HG02840 (cell line): ENCODE measurements at regions not wholly inside any gene's neighbourhood (a gene's known extent, or its start where the extent isn't known, plus 50 kb on each side); places are given as distances from the start of the nearest gene placed in this dataset.
"Not testable (repeated sequence)": the region's sequence is repeated elsewhere in the genome, so short reads cannot be mapped to it uniquely, and the experiment has no call there.

Experiments
- ATAC-seq: cut with Tn5 transposase; IDR thresholded peaks from one replicate; pipeline ENCODE4 v1.9.1; 2021; ENCODE audit warnings: mild to moderate bottlenecking, moderate library complexity, moderate number of reproducible peaks; ENCODE audit not compliant: unreplicated experiment, low FRiP score

DNA sequence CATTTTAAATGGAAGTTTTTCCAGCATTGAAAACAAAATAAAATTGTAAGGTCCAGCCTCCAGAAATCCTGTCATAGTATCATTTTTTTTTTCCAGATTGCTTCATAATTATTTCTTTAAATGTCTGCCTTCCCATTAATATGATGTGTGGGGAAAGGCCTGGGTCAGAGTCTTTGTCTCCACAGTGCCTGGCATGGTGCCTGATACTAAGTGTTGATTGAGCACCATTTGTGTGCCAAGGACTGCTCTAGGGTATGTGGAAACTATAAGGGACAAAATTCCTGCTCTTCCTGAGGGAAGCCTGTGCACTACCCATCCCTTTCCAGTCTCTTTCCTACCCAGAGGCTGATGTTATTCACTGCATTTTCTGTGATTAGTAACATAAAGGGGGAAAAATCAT lies 53.1 kb upstream of the BEND4 start:
- no peak for ATAC-seq

DNA sequence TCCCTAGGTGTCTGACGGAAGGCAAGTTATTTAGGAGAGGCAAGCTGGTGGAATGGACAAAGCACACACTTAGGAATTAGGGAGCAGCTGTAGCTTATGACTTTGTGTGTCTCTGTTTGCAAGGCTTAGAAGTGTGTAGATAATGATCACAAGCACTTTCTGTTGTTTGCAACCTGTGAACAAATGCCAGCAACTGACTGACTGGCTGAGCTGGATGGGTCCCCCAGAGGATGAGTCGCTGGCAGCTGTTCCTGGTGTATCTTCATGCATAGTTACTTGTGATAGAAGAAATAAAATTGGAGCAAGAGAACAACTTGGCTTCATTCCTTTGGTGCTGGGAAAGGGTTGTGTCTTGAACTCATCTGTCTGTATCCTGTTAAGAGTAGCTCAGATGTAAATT lies 64.2 kb upstream of the BEND4 start:
- no peak for ATAC-seq

DNA sequence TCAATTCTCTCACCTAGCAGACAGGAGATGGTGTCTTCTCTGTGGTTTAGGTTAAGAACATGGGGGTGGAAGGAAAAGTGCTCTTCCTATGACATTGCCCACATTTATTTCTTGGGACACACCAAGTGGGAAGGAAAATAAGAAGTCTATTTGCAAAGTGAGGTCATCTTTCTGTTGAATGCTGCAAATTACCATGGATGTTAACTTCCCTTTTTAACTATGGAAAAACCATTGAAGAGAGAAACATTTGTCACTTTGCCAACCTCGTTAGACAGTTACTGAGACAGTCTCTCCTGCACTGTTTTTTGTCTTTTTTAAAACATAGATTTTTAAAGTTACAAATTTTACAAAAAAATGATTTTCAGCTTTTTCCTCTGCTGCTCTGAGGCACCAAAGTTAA lies 72.8 kb upstream of the BEND4 start:
- no peak for ATAC-seq

DNA sequence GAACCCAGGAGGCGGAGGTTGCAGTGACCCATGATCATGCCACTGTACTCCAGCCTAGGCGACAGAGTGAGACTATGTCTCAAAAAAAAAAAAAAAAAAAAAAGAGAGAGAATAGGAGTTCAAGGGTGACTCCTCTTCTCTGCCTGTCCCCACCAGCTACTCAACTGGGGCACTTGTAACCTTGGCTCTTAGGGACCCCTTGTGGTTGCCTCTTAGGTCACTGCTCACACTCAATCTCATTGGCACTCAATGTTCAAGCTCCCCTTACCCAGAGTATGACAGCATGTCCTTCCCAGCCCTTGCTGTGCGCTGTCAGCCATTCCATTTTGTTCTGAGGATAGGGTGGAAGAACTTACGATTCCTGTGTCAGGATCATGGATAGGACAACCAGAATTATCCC lies 82.4 kb upstream of the BEND4 start:
- no peak for ATAC-seq

DNA sequence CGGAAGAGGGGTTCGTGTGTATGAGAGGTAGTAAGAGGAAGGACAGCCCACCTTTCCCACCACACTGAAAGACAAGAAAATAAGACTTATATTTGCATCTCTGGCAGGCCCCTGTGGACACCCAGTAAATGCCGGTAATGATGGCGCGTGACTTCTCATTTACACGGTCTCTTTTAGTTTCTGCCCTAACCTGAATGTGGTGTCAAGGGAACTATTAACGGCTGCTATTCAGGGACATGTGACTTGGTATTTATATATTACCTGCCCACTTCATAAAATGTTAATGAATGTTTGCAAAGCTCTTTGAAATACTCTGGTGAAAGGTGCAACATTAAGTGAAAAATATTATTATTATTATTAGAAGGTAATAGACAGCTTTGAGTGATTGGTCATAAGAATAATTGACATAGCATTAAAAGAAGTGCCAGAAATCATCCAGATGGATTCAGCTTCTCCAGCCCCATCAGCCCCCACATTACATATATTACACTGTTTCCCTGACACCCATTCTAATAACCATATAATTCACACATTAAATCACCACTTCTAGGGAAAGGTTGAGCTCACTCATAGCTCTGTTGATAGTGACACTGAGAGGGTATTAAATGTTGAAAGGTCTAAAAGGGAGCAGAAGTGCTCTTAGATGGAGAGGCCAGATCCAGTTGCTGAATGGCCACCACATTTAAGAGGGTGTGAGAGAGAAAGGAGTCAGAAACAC lies 83.0 kb upstream of the BEND4 start:
- ATAC-seq, result no peak

DNA sequence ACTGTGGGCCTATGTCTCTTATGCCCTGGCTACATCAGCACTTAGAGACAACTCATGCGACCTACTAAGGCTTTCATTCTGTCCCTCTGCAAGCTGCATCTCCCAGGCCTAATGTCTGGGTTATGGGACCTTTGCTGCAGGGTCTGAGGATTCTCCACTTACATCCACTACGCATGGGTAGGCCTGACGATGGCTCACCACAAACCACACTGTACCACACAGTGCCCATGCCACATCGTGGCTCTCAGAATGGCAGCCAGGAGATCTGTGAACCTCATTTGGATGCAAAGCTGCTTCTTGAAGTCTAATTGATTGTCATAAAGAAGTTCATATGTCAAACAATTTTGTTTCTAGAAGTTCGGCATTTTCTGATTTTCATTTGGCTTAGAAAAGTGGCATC lies 84.6 kb upstream of the BEND4 start:
- no peak for ATAC-seq

DNA sequence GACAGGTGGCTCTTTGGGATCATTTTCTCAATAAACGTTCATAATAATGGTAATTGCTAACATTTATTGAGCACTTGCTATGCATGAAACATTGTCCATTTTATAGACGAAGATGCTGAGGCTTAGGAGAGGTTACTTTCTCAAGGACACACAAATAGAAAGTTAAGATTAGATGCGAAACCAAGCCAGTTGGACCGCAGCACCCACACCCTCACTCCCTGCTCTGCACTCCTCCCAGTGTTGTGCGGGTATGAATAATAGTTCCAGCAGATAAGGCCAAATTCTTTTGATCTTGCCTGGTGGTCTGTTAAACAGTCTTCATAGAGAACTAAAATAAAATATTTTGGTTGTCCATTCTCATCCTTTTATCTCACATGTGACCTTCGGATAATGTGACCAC lies 85.0 kb upstream of the BEND4 start:
- ATAC-seq, result no peak

DNA sequence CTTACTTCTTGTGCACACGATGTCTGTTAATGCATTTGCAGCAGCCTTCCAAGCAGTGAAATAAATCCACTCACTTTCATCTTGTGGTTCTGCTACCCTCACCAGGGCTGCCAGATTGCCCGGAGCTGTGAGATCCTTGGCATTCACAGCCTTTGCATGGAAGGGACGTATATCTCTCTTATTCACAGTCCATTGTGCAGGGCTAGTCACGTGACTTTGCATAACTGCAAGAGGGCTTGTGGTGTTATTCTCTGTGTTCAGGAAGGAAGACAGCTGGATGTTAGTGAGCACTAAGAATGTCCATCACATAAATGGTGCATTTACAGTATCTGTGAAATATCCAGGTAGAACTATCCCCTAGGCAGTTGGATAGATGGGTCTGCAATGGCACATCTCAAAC lies 96.5 kb upstream of the BEND4 start:
- ATAC-seq, result no peak

DNA sequence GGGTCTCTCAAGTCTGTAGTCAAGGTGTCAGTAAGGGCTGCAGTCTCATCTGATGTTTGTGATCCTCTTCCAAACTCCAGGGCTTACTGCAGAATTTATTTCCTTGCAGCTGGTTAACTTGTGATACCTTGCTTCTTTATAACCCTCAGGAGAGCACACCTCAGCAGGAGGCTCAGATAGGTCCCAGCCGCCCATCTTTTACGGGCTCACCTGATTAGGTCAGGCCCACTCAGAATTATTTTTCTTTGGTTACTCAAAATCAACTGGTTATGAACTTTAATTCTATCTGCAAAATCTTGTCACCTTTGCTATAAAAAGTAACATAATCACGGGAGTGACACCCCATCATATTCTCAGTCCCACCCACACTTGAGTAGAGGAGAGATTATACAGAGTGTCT lies 99.9 kb upstream of the BEND4 start:
- no peak for ATAC-seq

DNA sequence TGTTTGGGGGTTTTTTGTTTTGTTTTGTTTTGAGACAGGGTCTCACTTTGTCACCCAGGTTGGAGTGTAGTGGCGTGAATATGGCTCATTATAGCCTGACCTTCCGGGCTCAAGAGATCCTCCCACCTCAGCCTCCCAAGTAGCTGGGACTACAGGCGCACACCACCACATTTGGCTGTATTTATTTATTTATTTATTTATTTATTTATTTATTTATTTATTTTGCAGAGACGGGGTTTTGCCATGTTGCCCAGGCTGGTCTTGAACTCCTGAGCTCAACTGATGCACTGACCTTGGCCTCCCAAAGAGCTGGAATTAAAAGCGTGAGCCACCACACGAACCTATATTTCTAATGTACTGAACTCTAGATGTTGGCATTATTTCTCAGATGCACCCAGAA lies 105.2 kb upstream of the BEND4 start:
- ATAC-seq, result not testable (repeated sequence)

DNA sequence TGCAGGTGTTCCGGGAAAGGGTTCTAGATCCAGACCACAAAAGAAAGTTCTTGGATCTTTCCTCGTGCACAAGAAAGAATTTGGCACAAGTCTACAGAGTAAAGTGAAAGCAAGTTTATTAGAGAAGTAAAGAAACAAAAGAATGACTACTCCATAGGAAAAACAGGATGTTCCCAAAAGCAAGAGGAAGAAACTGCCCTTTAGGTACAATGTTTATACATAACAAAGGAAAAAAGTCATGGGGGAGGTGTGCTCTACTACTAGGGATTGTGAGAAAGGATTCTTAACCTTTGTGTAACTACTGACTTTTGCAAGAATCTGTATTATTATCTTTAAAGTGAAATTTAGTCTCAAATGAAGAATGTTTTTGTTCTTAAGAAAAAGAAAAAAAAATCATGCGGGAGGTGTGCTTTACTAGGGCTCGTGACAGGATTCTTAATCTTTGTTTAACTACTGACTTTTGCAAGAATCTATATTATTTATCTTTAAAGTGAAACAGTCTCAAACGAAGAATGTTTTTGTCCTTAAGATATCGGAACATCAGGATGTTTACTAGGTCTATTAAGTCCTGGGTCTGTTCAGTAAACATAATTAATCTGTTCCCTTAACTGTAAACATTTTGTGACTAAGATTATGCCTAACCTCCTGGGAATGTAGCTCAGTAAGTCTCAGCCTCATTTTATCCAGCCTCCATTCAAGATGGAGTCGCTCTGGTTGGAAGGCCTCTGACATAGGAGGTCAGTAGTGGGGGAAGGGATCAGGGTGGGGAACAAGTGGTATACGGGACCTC lies 110.4 kb upstream of the BEND4 start:
- no peak for ATAC-seq

DNA sequence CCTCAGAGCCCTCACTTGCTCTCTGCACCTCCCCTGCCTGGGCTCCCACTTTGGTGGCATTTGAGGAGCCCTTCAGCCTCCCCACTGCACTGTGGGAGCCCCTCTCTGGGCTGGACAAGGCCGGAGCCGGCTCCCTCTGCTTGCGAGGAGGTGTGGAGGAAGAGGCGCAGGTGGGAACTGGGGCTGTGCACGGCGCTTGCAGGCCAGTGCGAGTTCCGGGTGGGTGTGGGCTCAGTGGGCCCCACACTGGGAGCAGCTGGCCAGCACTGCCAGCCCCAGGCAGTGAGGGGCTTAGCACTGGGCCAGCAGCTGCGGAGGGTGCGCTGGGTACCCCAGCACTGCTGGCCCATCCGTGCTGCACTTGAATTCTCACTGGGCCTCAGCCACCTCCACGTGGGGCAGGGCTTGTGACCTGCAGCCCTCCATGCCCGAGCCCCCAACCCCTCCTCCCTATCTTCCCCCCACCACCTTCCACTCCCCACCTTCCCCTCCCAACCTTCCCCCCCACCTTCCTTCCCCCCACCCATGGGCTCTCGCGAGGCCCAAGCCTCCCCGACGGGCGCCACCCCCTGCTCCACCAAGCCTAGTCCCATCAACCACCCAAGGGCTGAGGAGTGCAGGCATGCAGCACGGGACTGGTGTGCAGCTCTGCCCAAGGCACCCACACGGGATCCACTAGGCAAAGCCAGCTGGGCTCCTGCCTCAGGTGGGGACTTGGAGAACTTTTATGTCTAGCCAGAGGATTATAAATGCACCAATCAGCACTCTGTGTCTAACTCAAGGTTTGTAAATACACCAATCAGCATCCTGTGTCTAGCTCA lies 113.5 kb upstream of the BEND4 start:
- no peak for ATAC-seq

DNA sequence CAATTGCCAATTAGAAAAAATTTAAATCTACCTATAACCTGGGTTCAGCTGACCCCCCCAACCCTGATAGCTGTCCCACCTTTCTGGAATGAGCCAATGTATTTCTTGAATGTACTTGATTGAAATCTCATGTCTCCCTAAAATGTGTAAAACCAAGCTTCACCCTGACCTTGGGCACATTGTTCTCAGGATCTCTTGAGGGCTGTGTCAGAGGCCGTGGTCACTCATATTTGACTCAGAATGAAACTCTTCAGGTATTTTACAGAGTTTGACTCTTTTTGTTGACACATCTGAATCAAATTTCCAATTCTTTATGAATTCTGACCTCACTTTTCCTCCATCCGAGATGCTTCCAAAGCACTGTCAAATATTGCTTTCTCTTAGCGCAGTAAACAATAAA lies 115.3 kb upstream of the BEND4 start:
- no peak for ATAC-seq

DNA sequence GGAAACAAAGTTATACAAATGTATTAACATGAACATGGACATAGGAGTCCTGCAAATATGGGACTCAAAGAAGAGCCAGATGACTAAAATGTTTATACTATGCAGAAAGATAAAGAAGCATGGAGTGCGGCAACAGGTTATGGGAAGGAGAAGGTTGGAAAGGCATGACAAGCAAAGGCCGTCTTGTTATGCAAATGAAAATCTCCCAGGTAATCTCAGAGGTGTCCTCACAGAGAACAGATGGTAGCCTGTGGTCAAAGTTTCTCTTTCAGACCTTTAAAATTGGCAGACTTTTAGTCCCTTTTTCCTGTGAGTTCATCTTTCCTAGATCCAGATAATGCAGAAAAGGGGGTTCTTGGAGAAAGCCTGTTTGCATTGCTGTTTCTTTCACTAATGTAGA lies 116.4 kb upstream of the BEND4 start:
- ATAC-seq, result no peak

DNA sequence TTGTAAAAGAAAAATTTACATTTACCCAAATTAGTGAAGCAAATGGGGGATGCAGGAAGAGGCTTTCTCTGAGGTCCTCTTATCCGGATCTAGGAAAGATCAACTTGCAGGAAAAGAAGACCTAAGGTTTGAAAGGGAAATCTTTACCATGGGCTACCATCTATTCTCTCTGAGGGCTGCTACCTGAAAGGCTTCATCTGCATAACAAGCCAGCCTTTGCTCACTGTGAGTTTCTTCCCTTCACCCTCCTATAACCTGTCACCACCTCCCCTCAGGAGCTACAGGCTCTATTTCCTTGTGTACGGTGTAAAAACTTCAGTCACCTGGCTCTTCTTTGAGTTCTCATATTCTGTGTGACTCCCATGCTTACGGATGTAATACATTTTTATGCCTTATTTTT lies 118.6 kb upstream of the BEND4 start:
- no peak for ATAC-seq

DNA sequence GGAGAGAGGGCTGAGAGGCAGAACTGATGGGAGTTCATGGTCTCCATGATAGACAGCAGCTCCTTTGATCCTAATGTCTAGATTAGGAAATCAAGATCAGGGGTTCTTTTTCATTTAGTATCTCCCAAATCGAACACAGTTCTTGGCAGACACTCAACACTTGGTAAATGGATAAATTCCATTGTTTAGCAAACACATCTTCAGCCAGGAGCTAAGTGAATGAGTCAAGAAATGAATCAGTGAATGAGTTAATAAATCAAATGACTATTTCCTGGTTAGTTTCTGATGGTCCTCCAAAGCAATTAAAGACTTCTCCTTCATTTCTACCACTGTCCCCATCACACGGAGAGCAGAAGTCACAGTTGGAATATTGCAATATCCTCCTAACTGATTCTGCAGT lies 120.0 kb upstream of the SHISA3 start:
- no peak for ATAC-seq

DNA sequence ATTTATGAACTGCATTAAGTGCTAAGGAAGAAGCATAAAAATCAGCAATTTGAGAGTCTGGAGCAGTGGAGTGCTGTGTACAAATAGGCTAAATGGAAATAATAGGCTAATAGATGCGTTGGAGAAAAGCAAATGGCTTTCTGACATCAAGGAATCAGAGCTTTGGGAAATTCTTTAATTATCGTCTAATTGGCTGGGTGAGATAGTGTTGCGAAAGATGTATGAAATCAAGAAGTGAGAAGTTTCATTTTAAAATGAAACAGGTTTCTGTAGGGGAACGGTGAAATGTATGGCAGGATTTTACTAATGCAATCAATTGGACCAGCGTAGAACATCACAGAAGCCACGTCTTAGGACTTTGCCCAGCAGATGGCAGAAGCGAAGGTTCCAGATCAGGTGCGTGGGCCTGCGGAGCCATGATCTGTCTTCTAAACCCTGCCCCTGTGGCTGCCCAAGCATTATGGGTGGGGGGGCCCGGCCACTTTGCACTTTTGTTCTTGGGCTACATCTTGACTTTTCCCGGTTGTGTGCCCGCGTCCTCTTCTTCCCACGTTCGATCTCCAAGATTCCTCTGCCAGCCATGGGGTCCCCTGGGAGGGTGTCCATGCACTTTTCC lies 118.5 kb upstream of the SHISA3 start:
- ATAC-seq, result no peak

DNA sequence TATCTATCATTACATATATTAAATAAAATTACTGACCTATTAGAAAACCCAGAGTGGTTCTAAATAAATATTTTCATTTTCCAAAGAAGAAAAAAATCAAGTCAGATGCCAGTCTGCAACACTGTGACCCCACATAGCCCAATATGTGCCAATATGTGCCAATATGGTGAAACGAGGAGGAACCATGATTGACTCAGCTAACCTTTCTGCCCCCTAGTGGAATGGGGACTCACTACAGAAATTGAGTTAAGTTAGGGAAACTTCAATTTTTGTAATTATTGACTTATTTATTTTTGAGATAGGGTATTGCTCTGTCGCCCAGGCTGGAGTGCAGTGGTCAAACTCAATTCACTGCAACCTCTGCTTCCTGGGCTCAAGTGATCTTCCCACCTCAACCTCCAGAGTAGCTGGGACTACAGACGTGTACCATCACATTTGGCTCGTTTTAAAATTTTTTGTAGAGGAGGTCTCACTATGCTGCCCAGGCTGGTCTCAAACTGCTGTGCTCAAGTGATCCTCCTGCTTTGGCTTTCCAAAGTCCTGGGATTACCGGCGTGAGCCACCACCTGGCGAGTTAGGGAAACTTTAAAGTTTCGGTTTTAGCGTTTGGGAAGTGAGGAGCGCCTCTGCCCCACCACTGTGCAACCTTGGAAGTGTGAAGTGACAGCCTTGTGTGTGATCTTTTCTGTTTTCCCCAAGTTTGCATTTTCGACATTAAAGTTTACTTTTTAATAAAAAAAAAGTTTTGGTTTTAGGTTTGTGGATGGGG lies 116.8 kb upstream of the SHISA3 start:
- ATAC-seq, result no peak

DNA sequence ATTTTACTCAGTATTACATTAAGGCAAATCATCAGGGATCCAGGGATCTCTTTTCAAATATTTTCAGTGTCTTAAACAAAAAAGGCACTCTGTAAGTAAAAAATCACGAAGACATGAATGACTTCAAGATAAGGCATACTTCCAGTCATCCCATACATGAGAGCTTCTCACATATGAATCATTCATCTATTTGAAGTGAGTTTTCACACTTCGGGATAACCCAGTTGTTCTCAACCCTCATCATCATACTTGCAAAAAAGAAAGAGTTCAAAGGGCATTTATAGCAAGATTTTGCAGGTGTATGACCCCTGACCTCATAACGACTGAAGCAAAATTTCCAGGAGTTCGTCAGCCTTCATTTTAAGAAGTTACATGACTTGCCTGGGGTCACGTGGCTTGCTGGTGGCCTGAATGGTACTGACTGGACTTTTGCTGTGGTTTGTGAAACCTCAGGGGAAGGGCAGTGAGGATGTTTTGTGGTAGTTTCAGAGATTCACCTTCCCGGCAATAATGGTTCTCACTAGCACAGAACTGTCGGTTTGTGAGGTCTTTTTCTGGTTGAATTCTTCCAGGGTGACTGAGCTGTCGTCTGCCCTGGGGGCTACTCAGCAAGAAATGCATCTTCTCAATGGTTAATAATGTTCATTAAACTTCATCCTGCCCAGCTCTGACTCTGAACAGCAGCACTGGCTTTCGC lies 115.8 kb upstream of the SHISA3 start:
- ATAC-seq, result peak; percentile 75
